NCI-H524 treated with DMSO at 0.1 percent for 48 hours (cell line): ENCODE measurements at regions not wholly inside any gene's neighbourhood (a gene's known extent, or its start where the extent isn't known, plus 50 kb on each side); places are given as distances from the start of the nearest gene placed in this dataset.

Source experiments
- DNase-seq: peaks from one replicate; lab custom pipeline; 2025; lab: John Stamatoyannopoulos, UW

DNA sequence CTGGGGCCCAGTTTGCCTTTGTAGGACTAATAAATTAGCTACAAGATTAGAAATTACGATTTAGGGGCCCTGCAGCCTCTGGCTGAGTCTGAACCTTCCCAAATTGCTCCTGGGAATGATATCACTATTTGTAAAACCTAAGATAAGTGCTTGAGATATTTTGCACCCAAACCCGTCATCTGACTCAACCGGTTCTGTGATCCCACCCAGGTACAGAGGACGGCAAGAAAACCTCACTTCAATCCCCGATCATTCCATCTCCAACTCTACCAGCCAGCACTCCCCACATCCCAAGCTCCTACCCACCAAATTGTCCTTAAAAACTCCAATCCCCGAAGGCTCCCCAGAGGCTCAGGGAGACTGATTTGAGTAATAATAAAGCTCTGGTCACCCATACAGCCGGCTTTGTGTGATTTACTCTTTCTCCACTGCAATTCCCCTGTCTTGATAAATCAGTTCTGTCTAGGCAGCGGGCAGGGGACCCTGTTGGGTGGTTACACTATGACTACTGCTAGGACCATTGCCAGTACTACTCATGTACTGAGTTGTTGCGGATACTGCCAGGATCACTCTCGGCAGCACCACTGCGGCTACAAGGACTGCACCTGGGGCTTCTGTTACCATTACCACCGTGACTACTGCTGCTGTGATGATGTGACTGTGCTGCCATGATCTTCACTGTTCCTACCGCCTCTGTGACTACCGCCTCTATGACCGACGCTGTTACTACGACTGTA is 73.1 kb downstream of the IRF8 start:
- DNase-seq = no peak

DNA sequence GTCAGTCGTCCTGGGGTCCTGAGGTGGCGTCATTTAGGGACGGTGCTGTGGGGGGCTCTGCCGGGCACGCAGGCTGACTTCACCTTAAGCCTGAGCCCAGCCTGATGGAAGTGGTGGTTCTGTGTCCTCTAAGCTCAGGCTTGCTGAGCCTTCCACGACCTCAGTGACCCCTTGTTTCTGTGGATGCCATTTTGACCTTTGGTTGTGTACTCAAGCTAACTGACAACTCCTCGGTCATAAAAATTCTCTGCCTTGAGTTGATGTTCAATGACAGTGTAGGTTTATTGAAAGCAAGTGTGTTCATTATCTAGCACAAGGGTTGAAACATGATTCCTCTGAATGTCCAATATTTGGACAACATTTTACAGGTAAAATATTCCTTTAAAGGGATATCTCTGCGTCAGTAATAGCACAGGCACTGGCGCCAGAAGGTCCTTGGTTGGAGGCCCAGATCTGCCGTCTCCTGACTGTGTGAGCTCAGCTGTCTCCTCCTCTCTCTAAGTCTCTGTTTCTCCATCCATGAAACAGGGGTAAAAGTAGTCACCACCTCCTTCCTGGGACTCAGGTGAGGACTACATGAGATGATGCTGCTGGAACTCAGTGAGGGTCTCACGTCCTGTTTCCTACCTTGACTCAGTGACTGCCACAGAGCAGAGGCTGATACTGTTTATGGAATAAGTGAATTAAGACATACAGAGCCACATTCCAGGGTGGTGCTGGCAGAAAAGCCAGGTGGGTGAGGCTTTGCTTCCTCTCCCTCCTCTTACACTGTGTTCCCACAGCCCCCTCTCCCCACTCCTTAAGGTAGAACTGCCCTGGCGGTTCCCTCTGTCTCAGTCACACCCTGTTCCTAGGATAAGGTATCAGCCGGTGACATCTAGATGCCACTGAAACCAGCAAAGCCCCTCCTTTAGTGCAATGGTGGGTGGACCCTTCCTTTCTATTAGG is 75.7 kb downstream of the IRF8 start:
- DNase-seq = no peak

DNA sequence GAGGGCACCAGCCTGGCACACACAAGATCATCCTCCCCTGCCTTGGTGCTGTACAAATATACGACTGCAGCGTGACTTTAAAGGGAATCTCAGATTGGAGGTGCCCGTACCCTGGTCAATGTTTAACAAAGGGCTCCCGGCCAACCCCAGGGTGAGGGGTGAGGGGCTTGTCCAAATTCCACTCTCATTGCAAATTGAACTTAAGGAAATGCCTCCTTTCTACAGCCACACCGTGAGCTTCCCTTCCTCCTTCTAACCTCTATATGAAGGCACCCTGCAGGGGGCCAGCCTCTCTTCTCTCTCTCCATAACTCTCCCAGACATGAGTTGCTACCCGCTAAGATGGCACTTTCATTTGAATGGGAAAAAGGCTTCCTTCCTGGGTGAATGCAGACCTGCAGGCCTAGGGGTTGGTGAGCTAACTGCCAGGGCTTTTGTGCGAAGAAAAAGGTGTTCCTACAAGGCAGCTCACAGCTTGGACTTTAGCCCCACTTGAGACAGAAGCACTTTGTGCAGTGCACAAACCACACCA is 76.6 kb downstream of the IRF8 start:
- no peak for DNase-seq

DNA sequence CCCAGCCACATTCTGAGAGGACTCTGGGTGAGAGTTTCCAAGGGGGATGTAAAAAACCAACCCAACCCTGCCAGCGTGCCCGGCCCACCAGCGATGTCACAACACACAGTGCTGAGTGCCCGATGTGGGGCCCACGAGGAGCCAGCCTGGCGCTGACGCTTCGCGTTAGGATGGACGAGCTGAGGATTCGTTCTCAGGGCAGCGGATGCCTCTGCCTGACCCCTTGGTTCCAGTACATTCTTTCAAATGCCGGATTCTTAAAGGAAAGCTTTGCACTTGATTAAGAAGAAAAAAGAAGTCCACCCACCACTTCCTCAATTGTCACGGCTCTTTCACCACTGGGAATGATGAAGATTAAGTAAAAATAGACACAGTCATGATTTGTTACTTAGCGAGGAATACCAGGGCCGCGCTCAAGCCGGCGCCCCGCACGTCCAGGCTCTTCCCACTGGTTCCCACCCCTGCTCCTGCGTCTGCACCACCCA is 79.4 kb downstream of the IRF8 start:
- no peak for DNase-seq

GRCh38 chr16:85978976-85979375 is 80.0 kb downstream of the IRF8 start:
- DNase-seq = no peak

GRCh38 chr16:85979605-85980004 is 80.6 kb downstream of the IRF8 start:
- no peak for DNase-seq

- DNase-seq = no peak
Measured at GRCh38 chr16:85980686-85981085, 81.7 kb downstream of the IRF8 start.

- no peak for DNase-seq
Measured at GRCh38 chr16:85981826-85982562, 83.0 kb downstream of the IRF8 start.

DNA sequence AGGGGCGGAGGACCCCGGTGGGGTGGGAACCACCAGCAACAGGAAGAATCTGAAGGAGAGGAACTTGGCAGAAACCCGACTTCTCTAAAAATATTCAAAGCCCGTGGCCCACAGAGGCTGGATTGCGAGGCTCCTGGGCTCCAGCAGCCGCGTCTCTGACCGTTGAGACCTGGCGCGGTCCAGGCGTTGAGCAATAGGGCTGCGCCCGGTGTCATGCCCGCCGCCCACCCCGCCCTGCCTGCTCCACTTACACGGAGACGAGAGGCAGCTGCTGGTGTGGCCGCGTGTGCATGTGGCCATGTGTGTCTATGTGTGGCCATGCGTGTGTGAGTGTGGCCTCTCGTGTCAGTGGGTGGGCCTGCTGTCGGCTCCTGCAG is 83.6 kb downstream of the IRF8 start:
- no peak for DNase-seq

DNA sequence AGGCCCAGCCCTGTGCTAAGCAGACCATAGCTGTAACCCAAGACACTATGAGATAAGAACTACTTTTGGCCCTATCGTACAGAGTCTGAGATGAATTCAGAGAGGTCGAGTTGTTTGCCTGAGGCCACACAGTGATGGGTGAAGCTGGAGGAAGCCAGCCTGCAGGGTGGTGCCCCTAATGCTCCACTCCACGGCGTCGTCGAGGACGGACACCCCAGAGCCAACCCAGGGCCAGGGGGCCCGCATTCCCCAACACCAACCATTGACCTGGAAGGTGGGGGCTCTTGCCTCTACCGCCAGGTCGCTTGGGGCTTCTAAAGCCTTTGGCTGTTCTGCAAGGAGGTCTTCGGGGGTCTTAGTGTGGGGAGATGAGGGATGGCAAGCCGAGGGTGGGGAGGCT is 84.1 kb downstream of the IRF8 start:
- no peak for DNase-seq

DNA sequence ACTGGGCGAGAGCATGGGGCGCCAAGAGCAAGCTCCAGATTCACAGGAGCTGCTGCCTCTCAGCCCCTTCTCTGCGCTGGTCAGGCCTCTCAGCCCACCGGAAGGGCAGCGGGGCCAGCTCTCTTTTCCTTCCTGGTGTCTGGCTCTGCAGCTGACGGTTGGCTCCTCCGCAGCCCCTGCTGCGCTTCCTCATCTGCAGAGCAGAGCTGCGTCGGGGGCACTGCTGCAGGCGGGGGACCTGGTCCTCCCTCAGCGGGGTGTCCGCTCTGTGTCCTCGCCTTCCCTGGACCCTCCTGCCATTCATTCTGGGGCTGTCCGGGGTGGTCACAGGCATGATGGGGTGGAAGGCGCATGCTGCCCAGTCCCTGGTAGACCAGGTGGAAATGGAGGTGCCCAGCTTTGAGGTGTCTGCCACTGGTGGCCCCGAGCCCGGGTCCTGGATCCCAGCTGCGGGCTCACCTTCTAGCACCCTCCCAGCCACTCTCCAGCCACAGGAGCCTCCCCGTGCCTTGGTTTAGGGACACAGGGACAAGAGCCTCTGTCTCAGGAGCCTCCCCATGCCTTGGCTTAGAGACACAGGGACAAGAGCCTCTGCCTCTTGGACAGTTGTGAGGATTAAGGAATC is 84.8 kb downstream of the IRF8 start:
- no peak for DNase-seq

DNA sequence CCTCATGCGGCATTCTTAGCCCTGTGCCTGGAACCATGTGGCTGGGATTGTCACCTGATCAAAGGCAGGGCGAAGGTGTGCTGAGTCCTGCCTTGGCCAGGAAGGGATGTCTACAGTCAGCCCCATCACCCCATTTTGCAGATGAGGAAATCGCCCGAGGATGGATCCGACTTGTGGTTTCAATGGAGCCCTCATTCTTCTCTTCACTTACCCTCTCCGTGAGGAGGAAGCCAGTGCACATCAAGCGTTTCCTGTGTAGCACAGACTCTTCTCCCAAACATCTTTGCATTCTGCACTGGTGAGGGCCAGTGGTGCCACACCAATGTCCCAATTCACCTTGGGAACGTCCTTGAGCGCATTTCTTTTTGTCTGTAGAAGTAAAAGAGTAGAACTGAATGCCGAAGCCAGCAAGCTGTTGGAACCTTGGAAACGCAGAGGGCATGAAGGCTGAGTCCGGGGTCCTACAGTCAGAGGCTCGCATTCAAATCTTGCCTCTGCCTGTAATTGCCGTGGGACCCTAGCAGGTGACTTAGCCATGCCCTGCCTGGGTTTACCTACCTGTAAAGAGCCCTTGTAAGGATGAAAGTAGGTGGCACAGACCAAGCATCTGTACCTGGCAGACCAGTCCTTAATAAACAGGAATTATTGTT is 85.4 kb downstream of the IRF8 start:
- DNase-seq = no peak

- DNase-seq = no peak
Measured at GRCh38 chr16:85984947-85985451, 86.0 kb downstream of the IRF8 start.

DNA sequence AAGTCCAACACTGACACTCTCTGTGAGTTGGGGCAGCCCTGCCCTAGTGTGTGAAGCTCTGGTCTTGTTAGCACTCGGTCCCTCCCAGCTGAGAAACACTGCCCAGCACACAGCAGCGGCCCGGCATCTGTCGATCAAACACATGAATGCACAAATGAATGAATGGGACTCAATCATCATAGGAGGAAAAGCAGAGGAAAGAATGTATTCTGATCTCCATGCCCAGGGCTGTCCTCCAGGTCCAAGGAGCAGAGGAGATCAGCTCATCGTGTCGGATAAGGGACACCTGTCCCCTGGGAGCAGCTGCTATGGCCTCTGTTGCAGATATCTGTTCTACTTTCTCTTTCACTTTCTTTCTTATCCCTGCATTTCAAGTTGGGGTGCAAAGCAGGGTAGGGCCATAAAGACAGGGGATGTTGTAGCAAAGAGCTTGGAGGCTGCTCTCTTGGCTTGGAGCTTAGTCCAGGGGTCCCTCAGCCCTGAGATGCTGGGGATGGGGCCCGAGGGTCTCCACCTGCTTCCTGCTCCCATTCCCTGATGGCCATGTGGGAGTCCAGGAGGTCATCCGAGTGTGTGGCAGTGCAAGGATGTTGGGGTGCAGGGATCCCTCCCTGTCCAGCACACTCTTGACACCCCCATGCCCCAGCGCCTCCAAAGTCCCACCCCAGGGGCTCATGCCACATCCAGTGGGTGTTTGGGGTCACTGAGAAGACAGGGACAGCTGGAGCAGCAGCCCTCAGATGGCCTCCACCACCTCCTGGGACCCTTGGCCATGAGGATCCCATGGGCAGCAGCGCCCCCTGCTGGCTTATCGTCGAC is 88.2 kb downstream of the IRF8 start:
- DNase-seq = no peak

DNA sequence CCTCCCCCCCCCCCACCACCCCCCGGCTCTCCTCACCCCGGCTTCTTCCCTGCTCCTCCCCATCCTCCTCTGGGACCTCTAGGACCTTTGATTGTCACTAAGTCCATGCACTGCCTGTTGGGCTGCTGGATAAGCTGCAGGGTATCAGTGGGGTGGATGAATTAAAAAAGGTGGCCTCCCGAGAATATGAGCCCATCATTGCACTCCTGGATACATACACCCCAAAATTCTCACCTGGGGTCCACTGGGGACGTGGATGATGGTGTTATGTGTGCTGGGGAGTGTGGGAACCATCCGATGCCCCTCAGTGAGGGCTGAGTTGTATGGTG is 88.8 kb downstream of the IRF8 start:
- DNase-seq = no peak

GRCh38 chr16:85988306-85988705 is 89.3 kb downstream of the IRF8 start:
- DNase-seq = no peak

GRCh38 chr16:85988723-85989313 is 89.9 kb downstream of the IRF8 start:
- no peak for DNase-seq

DNA sequence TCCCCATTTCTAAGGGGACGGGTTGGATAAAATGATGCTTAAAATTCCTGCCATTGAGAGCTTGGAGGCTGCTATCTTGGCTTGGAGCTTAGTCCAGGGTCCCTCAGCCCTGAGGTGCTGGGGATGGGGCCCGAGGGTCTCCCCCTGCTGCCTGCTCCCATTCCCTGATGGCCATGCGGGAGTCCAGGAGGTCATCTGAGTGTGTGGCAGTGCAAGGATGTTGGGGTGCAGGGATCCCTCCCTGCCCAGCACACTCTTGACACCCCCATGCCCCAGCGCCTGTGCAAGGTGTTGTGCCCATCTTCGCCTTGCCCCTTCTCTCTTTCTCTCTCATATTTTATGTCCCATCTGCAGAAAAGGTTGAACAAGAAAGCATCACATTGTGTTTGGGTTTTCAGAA is 90.4 kb downstream of the IRF8 start:
- DNase-seq = no peak

GRCh38 chr16:85989863-85990643 is 91.1 kb downstream of the IRF8 start:
- DNase-seq = no peak
